ENCODE measurements at regions not wholly inside any gene's neighbourhood (a gene's known extent, or its start where the extent isn't known, plus 50 kb on each side); places are given as distances from the start of the nearest gene placed in this dataset.
"Not testable (repeated sequence)": the region's sequence is repeated elsewhere in the genome, so short reads cannot be mapped to it uniquely, and the experiment has no call there.

- no peak for DNase-seq (ENCODE audit: low read depth)
These were observed 98.3 kb upstream of the CHD6 start for GRCh38 chr20:41716436-41716835.

GRCh38 chr20:41715526-41715925 lies 97.3 kb upstream of the CHD6 start:
- DNase-seq (ENCODE audit: low read depth): no peak

DNA sequence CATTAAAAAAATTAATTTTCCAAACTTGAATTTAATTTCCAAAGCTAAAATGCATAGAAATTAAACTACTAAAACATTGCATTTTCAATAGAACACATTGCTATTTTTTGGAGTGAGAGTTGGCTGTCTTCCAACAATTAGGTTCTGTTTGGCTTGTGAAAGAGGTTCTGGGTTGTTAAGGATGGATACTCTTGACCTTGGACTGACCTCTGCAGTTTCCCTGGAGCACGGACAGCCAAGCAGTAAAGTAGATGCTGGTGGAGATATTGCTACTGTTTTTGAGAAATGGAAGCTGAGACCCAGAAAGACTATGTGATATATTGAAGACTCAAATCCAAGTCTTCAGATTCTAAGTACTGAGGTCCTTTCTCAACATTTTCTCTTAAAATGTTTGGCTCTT lies 95.9 kb upstream of the CHD6 start:
- no peak for DNase-seq (ENCODE audit: low read depth)

DNA sequence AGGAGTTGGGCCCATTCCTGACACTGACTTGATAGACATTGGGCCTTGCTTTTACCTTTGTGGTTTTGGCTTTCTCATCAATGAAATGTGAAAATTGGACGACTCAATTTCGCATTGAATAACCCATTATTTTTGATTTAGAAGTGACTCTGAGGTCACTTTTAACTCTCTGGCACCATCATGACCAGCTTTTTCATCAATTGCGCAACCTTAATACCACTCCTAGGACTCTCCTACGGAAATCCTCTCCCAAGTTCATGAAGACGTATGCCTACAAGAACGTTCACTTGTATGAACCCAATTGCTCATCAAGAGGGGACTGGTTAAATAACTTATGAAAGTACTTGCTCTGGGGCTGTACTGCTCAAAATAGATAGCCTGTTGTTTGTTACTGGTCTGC lies 86.7 kb upstream of the CHD6 start:
- no peak for DNase-seq (ENCODE audit: low read depth)

GRCh38 chr20:41702647-41703046 lies 84.5 kb upstream of the CHD6 start:
- no peak for DNase-seq (ENCODE audit: low read depth)

- no peak for DNase-seq (ENCODE audit: low read depth)
These were observed 83.6 kb upstream of the CHD6 start for GRCh38 chr20:41701588-41702348.

- not testable (repeated sequence) for DNase-seq (ENCODE audit: low read depth)
These were observed 81.5 kb upstream of the CHD6 start for GRCh38 chr20:41699673-41700072.

GRCh38 chr20:41697861-41698559 lies 79.8 kb upstream of the CHD6 start:
- DNase-seq (ENCODE audit: low read depth): no peak

GRCh38 chr20:41696428-41696827 lies 78.3 kb upstream of the CHD6 start:
- no peak for DNase-seq (ENCODE audit: low read depth)

GRCh38 chr20:41694796-41695195 lies 76.6 kb upstream of the CHD6 start:
- DNase-seq (ENCODE audit: low read depth): no peak

- peak; percentile 56 for DNase-seq (ENCODE audit: low read depth)
These were observed 75.2 kb upstream of the CHD6 start for GRCh38 chr20:41693136-41693979.

- DNase-seq (ENCODE audit: low read depth): no peak
These were observed 74.4 kb upstream of the CHD6 start for GRCh38 chr20:41692479-41693135.

DNA sequence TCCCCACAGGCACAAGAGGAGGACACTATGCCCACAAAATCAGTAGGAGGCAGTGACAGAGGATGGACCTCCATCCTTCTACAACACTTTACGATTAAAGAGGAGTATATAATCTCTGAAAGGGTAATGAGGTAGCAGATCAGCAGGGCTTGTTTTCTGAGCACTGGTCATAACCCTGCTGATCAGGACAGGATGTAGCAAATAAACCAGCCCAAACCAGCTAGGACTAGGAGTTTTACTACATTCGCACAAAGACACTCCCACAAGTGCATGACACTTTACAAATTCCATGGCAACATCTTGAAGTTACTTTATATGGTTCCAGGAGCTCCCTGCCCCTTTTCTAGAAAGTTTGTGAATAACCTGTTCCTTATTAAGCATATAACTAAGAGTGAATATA lies 73.3 kb upstream of the CHD6 start:
- DNase-seq (ENCODE audit: low read depth): no peak

DNA sequence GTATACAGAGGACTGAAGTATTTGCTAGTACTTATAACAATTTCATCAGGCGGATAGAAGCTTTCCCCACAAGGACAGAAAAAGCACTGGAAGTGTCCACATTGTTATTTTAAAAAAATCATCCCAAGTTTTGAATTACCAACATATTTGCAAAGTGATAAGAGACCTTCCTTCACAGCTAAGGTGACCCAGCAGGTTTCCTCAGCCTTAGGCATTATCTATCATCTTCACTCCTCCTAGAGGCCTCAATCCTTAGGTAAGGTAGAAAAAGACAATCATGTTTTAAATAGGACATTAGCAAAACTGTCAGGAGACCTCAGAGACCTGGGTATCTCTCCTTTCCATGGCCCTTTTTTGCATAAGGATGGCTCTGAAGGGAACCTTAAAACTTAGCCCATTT lies 72.5 kb upstream of the CHD6 start:
- no peak for DNase-seq (ENCODE audit: low read depth)

DNA sequence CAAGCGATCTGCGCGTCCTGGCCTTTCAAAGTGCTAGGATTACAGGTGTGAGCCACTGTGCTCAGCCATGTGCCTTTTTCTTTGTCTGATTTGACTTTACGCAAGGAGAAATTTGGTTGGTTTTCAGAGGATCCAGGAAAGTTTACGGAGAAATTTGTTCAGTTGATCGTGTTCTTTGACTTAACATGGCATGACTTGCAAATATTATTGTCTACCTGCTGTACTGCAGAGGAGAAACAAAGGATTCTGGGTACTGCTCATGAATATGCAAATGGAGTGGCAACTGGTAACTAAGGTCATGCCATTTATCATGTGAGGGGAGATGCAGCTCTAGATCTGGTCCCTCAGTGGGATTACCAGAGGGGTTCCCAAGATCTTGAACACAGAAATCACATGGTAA lies 68.8 kb upstream of the CHD6 start:
- DNase-seq (ENCODE audit: low read depth): no peak

GRCh38 chr20:41685145-41685544 lies 67.0 kb upstream of the CHD6 start:
- DNase-seq (ENCODE audit: low read depth): not testable (repeated sequence)

DNA sequence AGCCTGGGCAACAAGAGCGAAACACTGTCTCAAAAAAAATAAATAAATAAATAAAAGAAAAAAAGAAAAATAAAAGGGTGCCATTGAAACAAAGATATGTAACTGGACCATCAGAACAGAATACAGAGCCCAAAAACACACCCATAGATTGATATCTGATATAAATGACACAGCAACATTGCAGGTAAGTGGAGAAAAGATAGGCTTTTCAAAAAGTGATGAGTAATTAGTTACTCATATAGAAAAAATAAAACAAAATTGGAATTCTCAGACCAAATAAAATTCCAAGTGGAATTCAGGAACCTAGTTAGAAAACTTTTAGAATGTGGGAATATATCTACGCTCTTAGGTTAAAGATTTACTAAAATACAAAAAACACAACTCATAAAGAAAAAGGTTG lies 60.6 kb upstream of the CHD6 start:
- DNase-seq (ENCODE audit: low read depth): no peak

- DNase-seq (ENCODE audit: low read depth): no peak
These were observed 54.1 kb upstream of the CHD6 start for GRCh38 chr20:41672282-41672681.

GRCh38 chr20:41671143-41671542 lies 53.0 kb upstream of the CHD6 start:
- no peak for DNase-seq (ENCODE audit: low read depth)

DNA sequence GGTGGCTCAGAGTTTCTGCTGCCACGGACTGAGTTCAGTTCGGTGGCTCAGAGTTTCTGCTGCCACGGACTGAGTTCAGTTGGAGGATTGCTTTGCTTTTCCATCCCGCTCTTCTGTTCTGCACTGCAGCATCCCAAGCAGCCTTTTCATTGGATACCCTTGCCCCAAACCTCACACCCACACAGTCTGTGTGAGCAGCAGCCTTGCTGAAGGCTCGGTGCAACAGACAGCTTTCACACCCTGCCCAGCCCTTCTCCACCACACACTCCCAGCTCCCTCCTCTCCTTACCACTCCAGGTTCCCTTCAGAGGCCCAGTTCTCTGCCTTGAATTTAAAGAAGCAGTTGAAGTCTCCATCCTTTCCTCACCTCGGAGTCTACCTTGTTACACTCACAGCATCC lies 52.5 kb upstream of the CHD6 start:
- no peak for DNase-seq (ENCODE audit: low read depth)

DNA sequence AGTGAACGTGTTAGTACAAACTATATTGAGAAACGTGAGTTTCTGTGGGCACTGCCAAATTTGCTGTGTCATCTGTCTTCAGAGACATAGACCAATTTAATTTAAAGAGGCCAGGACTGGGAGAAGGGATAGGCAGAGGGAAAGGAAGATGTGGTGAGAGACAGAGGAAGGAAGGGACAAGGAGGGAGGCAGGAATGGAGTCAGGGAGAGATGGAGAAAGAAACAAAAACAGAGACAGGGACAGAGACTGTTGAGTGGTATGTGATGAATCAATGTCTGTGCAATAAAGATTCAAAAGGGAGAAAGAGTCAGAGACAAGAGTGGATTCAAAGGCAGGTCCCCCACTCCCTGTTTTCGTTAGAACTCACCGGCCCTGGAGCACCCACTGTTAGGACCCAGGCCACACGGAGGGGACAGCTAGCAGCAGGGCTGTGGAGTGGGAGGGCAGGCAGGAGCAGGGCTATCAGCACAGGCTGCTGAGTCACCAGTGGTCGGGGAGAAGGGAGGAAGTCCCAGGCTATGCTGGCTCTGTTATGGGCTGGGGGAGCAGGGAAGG lies 51.6 kb upstream of the CHD6 start:
- no peak for DNase-seq (ENCODE audit: low read depth)
